ENCODE measurements at regions not wholly inside any gene's neighbourhood (a gene's known extent, or its start where the extent isn't known, plus 50 kb on each side); places are given as distances from the start of the nearest gene placed in this dataset.

- no peak for DNase-seq (ENCODE audit: low spot score)
Measured at GRCh38 chr9:115261656-115262081, 143.7 kb upstream of the TNC start.

DNA sequence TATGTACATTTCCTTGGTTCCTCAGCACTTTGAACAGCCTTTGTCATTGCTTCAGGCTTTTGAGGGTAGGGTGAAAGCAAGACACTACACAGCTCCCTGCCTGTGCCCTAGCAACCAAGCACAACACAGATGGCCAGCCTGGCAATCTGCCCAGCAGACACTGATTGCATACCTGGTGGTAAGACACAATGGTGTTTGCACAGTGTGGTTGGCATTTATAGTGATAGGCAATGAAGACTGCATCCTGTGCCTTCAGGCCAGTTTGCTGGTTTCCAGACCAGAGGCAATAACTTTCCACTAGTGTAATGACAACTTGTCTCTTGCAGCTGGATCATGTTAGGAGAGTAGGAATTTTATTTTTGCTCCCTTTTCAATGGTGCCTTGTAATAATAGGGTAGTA is 144.5 kb upstream of the TNC start:
- DNase-seq (ENCODE audit: low spot score): no peak

- no peak for DNase-seq (ENCODE audit: low spot score)
Measured at GRCh38 chr9:115262952-115263351, 145.0 kb upstream of the TNC start.

- no peak for DNase-seq (ENCODE audit: low spot score)
Measured at GRCh38 chr9:115263371-115264075, 145.6 kb upstream of the TNC start.

DNA sequence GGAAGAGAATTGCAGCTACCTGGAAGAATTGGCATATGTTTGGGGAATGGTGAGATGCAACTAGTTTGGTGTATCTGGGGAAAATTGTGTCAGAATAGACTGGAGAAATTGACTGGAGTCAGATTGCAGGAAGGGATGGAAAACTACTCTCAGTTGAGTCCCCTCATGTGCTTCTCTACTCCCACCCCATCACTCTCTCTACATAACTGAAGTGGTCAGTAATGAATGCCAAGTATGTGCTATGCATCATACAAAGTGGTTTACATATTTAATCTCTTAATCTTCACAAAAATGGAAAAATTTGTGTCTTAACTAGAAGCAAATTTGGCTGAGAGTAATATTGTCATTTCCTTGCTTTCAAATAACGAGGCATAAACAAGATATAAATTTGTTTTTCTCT is 146.4 kb upstream of the TNC start:
- DNase-seq (ENCODE audit: low spot score): no peak

GRCh38 chr9:115267790-115268189 is 149.8 kb upstream of the TNC start:
- DNase-seq (ENCODE audit: low spot score): no peak

DNA sequence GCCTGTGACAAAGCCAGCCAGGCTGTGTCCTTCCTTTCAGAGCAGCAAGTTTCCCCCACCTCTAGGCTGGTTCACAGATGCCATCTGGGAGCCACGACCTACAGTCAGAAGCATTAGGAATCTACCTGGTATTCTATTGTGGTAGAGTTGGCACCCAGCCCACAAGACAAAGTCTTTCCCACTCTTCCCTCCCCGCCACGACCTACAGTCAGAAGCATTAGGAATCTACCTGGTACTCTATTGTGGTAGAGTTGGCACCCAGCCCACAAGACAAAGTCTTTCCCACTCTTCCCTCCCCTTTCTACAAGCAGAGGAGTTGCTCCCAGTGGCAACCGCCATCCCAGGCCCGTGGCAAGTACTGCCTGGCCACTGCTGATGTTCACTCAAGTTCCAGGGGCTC is 157.8 kb upstream of the TNC start:
- no peak for DNase-seq (ENCODE audit: low spot score)

- DNase-seq (ENCODE audit: low spot score): no peak
Measured at GRCh38 chr9:115276621-115277020, 158.7 kb upstream of the TNC start.

- DNase-seq (ENCODE audit: low spot score): no peak
Measured at GRCh38 chr9:115277301-115277700, 159.3 kb upstream of the TNC start.

DNA sequence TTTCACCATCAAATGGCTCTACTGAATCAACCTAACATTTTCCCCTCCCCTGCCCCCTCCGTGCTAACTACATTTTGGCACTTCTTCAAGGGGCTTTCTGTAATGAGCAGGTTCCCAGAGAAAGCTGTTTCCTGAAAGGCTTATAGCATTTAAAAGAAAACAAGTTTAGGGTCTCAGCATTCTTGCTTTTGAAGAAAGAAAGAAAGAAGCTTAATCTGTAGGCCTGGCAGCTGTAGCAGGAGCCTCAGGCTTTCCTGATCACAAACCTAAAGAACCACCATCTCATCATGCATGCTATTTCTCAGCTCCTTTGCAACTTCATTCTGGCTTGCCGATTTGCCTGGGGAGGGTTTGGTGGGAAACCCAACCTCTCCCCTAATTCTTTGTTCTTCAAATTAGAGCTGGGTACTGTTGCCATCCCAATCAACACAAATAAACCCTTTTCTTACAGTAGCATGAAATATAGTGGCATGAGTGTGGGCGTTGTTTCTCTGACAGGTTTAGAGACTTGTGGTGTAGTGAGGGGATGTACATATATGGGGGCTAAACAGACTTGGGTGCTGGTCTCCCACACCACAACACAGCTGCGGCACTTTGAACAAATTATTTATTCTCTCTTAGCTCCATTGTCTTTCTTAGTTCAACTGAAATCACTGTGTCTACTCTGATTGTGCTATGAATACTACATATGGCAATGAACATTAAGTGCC is 160.5 kb upstream of the TNC start:
- DNase-seq (ENCODE audit: low spot score): no peak

DNA sequence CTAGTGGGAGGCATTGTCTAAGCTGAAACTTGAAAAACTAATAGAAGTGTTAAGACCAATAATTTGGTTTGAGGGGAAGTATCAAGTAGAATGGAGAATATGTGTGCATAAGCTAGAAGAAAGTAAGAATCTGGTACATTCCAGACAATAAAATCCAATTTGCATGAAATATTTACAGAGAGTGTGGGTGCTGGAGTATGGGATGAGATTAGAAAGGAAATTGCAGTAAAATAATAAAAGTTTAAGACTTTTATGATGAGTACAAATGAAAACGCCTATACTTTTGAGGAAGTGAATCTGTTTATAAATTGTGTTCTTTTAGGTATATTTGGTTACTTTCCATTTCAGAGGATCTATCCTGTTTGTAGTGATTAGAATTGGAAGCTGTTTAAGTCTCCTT is 165.4 kb upstream of the TNC start:
- DNase-seq (ENCODE audit: low spot score): no peak

GRCh38 chr9:115285836-115286235 is 167.9 kb upstream of the TNC start:
- DNase-seq (ENCODE audit: low spot score): no peak

DNA sequence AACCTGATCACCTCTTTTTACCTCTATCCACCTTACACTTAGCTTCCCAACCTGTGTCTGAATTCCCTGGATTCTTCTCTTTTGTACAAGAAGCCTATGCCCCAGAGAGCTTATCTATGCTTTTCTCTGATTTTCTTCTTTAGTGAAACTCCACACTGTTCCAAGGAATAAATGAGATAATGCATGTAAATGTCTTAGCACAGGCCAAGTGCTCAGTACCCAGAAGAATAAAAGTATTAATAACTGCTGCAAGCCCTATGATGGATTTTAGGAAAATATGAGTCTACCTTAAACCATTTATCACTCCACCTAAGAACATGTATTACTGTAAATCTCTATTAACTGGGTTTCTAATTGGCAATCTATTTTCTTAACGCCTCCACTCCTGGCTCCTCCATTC is 168.5 kb upstream of the TNC start:
- DNase-seq (ENCODE audit: low spot score): no peak

GRCh38 chr9:115289757-115290208 is 171.8 kb upstream of the TNC start:
- no peak for DNase-seq (ENCODE audit: low spot score)

GRCh38 chr9:115291841-115292240 is 173.9 kb upstream of the TNC start:
- DNase-seq (ENCODE audit: low spot score): no peak

GRCh38 chr9:115292584-115293279 is 174.8 kb upstream of the TNC start:
- no peak for DNase-seq (ENCODE audit: low spot score)

- DNase-seq (ENCODE audit: low spot score): no peak
Measured at GRCh38 chr9:115295734-115296133, 177.8 kb upstream of the TNC start.

DNA sequence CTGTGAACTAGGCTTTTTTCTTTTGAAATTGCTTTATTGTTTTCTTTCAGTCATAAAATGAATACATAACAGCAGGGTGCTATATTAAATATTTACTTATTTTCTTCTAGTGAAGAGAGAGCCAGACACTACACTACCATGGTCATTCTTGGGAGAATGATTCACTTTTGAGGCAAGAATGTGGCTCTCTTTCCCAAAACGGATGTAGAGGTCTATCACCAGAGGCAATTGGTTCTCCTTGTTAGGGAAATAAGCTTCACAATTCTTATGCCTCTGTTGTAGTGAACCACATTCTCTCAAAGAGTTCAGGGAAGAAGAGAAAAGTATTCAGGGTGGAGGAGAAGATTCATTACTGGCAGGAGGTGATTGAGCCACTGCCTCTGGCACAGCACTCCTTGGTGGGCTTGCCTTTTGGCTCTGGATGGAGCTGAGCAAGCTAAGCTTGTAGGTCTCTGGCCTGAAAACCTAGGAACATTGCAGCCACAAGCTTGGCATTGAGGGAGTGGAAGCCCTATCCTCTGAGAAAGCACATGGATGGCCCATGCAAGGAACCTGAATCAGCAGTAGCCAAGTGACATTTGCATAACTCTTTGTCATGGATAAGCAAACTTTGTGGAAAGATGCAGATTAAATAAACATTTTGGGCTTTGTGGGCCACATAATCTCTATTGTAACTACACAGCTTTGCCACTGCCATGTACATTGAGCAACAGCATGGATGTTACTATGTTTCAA is 179.0 kb upstream of the TNC start:
- no peak for DNase-seq (ENCODE audit: low spot score)

DNA sequence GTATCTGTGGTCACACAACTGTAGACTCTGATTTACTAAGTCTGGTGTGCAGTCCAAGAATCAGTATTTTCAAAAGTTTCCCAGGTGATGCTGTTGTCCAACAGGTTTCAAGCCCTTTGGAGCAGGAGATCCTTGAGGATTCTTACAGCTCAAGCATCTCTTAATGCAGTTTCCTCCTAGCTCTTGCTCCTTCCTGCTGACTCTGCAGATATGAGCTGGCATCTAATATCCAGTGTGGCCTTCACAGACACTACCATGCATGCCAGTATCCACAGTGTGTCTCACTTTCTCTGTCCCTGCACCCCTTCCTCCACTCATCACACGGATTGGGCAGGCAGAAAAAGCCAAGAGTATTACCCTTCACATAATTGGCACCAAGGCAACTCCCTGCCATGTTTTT is 182.2 kb upstream of the TNC start:
- DNase-seq (ENCODE audit: low spot score): no peak

DNA sequence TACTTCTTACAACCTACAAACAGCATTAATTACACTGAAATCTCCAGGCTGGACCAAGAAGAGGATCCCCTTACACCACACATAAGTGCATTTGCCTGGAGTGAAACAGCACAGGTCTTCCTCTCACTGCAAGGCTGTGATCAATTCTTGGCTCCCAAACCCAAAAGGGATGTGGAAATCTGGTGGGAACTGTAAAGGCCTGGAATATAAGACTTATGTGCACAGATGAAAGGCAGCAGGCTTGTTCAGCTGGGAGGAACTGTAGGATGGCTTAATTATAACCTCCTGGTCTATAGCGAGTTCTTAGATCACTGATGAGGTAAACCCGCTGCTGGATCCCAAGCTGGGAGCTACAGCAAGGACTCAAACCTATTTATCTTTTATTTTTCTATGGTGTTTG is 182.9 kb upstream of the TNC start:
- no peak for DNase-seq (ENCODE audit: low spot score)

GRCh38 chr9:115301581-115301980 is 183.6 kb upstream of the TNC start:
- DNase-seq (ENCODE audit: low spot score): no peak

GRCh38 chr9:115305543-115305942 is 187.6 kb upstream of the TNC start:
- DNase-seq (ENCODE audit: low spot score): no peak

DNA sequence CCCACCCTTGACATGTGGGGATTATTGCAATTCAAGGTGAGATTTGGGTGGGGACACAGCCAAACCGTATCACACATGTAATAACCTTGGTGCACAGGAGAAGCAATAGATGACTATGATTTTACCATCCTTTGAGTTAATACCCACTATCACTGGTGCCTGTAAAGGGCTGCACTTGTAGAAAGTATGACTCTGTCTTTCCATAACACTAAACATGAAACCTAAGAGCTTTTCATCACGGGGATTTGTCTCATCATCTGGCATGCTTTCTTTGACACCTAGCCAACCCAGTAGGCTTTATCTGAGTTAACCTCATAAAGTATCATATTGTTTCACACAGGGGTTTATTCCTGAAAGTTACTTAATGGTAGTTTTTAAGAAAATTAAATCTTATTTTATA is 188.9 kb upstream of the TNC start:
- no peak for DNase-seq (ENCODE audit: low spot score)
